Nephron progenitor cell (in vitro differentiated cells): ENCODE measurements at regions not wholly inside any gene's neighbourhood (a gene's known extent, or its start where the extent isn't known, plus 50 kb on each side); places are given as distances from the start of the nearest gene placed in this dataset.

Experiments
- DNase-seq: peaks from one replicate; pipeline ENCODE4 v3.0.0; 2021
- H3K27ac Mint-ChIP-seq: 2 replicates; pipeline ENCODE4 v1.8.0; 2021; ENCODE audit warnings: mild to moderate bottlenecking, moderate library complexity, mixed read lengths
- H3K27me3 Mint-ChIP-seq: 2 replicates; pipeline ENCODE4 v1.8.0; 2021; ENCODE audit warnings: mild to moderate bottlenecking, low read depth, mixed read lengths; ENCODE audit not compliant: poor library complexity
- H3K36me3 Mint-ChIP-seq: 2 replicates; pipeline ENCODE4 v1.8.0; 2021; ENCODE audit warnings: low read depth, mixed read lengths
- H3K4me1 Mint-ChIP-seq: 2 replicates; pipeline ENCODE4 v1.8.0; 2021; ENCODE audit warnings: mixed read lengths
- H3K4me3 Mint-ChIP-seq: 2 replicates; pipeline ENCODE4 v1.8.0; 2021; ENCODE audit warnings: mild to moderate bottlenecking, moderate library complexity, mixed read lengths
- H3K9me3 Mint-ChIP-seq: 2 replicates; pipeline ENCODE4 v1.8.0; 2021; ENCODE audit warnings: mild to moderate bottlenecking, moderate library complexity, mixed read lengths
- CTCF ChIP-seq: fragments of 200-600 bp; sonication (generic); IDR thresholded peaks from 2 replicates; pipeline ENCODE4 v1.5.0; 2021; ENCODE audit warnings: antibody characterized with exemption

- H3K9me3 Mint-ChIP-seq, result peaks cover 7% of the 10 kb centered on the region
- H3K27me3 Mint-ChIP-seq, result peaks cover 4% of the 10 kb centered on the region
- no peak overlapping the region for H3K27ac Mint-ChIP-seq
- peaks cover 12% of the 10 kb centered on the region for H3K4me1 Mint-ChIP-seq
- no peaks in the 10 kb centered on the region for H3K36me3 Mint-ChIP-seq
- H3K4me3 Mint-ChIP-seq, result no peak overlapping the region
- TF ChIP-seq CTCF, result no peak
- no peak for DNase-seq
These were observed 196.2 kb downstream of the PAX1 start for GRCh38 chr20:21901470-21902275.

GRCh38 chr20:21900431-21900830 lies 195.0 kb downstream of the PAX1 start:
- no peaks in the 10 kb centered on the region for H3K36me3 Mint-ChIP-seq
- TF ChIP-seq CTCF, result no peak
- H3K4me3 Mint-ChIP-seq, result no peak overlapping the region
- DNase-seq, result no peak
- H3K9me3 Mint-ChIP-seq, result no peaks in the 10 kb centered on the region
- H3K27ac Mint-ChIP-seq, result no peak overlapping the region
- H3K4me1 Mint-ChIP-seq, result peaks cover 12% of the 10 kb centered on the region
- H3K27me3 Mint-ChIP-seq, result peaks cover 3% of the 10 kb centered on the region

GRCh38 chr20:21874921-21875320 lies 169.5 kb downstream of the PAX1 start:
- DNase-seq, result no peak
- Mint-ChIP-seq H3K27ac (no peak overlapping the region), H3K4me1 (no peaks in the 10 kb centered on the region), H3K4me3 (no peak overlapping the region), H3K27me3 (peaks cover 19% of the 10 kb centered on the region), H3K36me3 (no peaks in the 10 kb centered on the region), H3K9me3 (peaks cover 15% of the 10 kb centered on the region)
- TF ChIP-seq CTCF, result no peak

GRCh38 chr20:21874127-21874526 lies 168.7 kb downstream of the PAX1 start:
- no peak for TF ChIP-seq CTCF
- Mint-ChIP-seq H3K27ac (no peak overlapping the region), H3K36me3 (no peaks in the 10 kb centered on the region), H3K4me1 (no peaks in the 10 kb centered on the region), H3K4me3 (no peak overlapping the region), H3K27me3 (peaks cover 15% of the 10 kb centered on the region), H3K9me3 (peaks cover 11% of the 10 kb centered on the region)
- no peak for DNase-seq

GRCh38 chr20:21873291-21873690 lies 167.8 kb downstream of the PAX1 start:
- Mint-ChIP-seq H3K9me3 (peaks cover 7% of the 10 kb centered on the region), H3K27me3 (peaks cover 7% of the 10 kb centered on the region), H3K4me1 (no peaks in the 10 kb centered on the region), H3K27ac (no peak overlapping the region), H3K36me3 (no peaks in the 10 kb centered on the region), H3K4me3 (no peak overlapping the region)
- TF ChIP-seq CTCF, result no peak
- DNase-seq, result no peak

GRCh38 chr20:21867811-21868210 lies 162.3 kb downstream of the PAX1 start:
- Mint-ChIP-seq H3K4me1 (peaks cover 4% of the 10 kb centered on the region), H3K27me3 (peaks cover 4% of the 10 kb centered on the region), H3K4me3 (no peak overlapping the region), H3K27ac (no peak overlapping the region), H3K9me3 (no peaks in the 10 kb centered on the region), H3K36me3 (no peaks in the 10 kb centered on the region)
- DNase-seq, result no peak
- TF ChIP-seq CTCF, result no peak
